ENCODE measurements at regions not wholly inside any gene's neighbourhood (a gene's known extent, or its start where the extent isn't known, plus 50 kb on each side); places are given as distances from the start of the nearest gene placed in this dataset.

DNA sequence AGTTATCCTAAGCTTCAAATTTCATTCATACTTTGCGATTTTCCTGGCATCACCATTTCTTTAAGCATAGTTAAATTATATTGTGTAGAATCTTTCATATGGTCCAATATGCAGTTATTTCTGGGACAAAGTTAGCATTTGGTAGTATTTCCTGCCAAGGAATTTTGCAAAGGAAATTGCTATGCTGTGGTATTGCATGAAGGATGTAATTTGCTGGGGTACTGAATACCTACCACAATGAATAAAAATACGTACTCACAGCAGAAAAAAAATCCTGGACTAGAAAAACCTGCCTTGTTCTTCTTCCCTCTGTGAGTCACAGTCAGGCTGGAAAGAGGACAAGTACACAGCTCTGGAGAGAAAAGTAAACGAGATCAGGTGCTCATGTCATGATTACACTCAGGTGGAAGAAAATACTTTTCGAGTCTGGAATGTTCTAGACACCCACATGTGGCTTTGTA lies 241.2 kb downstream of the PTBP2 start:
- DNase-seq (ENCODE audit: low spot score) = no peak
- H3K27ac ChIP-seq = no peak overlapping the region
- TF ChIP-seq, protein P1, sequence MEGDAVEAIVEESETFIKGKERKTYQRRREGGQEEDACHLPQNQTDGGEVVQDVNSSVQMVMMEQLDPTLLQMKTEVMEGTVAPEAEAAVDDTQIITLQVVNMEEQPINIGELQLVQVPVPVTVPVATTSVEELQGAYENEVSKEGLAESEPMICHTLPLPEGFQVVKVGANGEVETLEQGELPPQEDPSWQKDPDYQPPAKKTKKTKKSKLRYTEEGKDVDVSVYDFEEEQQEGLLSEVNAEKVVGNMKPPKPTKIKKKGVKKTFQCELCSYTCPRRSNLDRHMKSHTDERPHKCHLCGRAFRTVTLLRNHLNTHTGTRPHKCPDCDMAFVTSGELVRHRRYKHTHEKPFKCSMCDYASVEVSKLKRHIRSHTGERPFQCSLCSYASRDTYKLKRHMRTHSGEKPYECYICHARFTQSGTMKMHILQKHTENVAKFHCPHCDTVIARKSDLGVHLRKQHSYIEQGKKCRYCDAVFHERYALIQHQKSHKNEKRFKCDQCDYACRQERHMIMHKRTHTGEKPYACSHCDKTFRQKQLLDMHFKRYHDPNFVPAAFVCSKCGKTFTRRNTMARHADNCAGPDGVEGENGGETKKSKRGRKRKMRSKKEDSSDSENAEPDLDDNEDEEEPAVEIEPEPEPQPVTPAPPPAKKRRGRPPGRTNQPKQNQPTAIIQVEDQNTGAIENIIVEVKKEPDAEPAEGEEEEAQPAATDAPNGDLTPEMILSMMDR (IDR thresholded peaks at IDR 0.05) = no peak

DNA sequence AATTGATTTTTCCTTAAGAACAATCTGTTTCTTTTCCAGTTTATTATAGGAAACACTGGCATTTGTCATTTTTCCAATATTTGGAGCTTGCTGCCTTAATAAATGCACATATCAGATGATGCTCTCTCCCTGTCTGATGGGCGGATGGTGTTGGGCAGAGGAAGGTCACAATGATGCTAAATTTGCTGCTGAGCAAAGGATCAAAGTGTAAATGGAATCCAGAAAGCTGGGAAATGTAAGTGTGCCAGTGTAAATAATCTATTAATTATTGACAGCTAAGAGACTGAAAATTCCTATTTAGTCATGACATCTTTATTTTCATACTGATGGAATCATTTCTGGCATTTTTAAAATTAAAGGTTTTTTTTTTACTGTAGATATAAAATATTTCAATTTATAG lies 243.2 kb downstream of the PTBP2 start:
- Histone ChIP-seq H3K4me3 (no peak overlapping the region), H3K27ac (no peak overlapping the region)
- no peak for DNase-seq (ENCODE audit: low spot score)
- TF ChIP-seq, protein P1 (IDR thresholded peaks at IDR 0.05) = no peak

More for the DNA sequence above, 241.2 kb downstream of the PTBP2 start:
- no peak overlapping the region for H3K4me3 ChIP-seq

DNA sequence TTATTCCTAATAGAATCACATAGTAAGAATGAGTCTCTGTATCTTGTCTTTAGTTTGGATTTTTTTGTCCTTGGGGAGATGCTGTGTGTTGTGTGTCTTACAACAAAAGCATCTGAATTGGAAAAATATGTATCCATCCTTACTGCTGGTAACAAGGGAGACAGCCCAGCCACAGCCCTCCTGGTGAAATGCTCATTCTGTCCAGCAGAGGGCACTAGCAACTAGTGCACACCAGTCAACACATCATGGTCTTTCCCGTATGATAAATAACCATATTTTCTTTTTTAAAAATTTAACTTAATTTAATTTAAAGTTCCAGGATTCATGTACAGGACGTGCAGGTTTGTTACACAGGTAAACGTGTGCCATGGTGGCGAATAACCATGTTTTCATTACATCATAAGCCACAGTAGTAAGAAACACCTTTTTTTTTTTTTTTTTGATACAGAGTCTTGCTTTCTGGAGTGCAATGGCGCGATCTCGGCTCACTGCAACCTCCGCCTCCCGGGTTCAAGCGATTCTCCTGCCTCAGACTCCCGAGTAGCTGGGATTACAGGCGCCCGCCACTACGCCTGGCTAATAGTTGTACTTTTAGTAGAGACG lies 245.1 kb downstream of the PTBP2 start:
- Histone ChIP-seq H3K4me3 (peak overlapping the region; percentile 5), H3K27ac (no peak overlapping the region)
- TF ChIP-seq, protein P1 (IDR thresholded peaks at IDR 0.05) = peak; percentile 64
- no peak for DNase-seq (ENCODE audit: low spot score)

DNA sequence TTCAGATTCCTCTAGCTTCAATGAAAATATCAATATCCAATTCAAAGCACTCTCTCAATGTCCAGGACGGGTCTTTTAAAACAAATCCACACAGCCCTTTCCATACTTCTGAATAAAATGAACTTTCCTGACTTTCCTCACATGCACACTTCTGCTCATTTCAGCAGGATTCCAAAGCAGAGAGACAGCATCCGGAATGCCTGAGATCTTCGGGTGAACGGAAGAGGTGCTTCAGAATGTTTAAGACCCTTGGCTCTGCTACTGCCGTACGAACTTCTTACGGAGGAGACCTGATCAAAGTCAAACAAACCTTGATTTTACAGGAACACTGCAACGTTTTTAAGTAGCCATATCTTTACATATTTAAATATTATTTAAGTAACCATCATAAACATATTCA lies 245.7 kb downstream of the PTBP2 start:
- Histone ChIP-seq H3K27ac (no peak overlapping the region), H3K4me3 (no peak overlapping the region)
- DNase-seq (ENCODE audit: low spot score) = no peak
- TF ChIP-seq, protein P1 (IDR thresholded peaks at IDR 0.05) = no peak

DNA sequence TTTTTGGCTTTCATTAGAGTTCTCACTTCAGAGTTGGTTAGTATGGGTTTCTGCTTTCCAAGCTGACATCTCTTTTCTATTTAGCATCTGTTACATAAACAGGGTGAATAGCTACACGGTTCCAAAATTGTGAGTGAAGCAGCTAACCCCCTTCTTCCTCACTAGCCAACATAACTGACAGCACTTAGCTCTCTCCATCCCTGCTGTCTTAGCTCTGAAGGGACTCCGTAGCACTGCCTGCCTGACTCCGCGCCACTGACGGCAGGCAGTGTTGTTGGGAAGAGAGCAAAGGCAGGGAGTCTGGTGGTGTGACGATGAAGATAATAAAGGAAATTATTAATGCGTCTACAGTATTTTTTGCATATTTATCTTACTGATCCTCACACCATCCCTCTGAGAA lies 247.0 kb downstream of the PTBP2 start:
- no peak for DNase-seq (ENCODE audit: low spot score)
- TF ChIP-seq, protein P1 (IDR thresholded peaks at IDR 0.05) = no peak
- H3K27ac ChIP-seq = no peak overlapping the region
- H3K4me3 ChIP-seq = peak overlapping the region; percentile 14

DNA sequence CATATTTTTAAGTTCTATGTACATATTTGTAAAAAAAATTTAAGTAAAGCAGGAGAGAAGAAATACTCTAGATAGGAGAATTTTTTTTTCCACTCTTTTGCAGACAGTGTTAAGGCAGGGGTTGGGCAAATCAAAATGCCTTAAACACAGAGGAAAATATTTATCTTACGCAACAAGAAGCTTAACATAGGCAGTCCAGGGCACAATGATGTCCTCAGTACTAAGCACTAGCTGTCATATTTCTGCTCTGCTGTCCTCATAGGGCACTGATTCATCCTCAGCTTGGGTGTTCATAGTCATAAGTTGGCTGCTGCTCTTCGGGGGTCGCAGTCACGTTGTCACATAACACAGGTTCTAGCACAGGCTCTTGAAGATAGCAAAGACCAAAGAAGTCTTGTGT lies 247.4 kb downstream of the PTBP2 start:
- no peak overlapping the region for H3K27ac ChIP-seq
- TF ChIP-seq, protein P1 (IDR thresholded peaks at IDR 0.05) = no peak
- H3K4me3 ChIP-seq = no peak overlapping the region
- DNase-seq (ENCODE audit: low spot score) = no peak

DNA sequence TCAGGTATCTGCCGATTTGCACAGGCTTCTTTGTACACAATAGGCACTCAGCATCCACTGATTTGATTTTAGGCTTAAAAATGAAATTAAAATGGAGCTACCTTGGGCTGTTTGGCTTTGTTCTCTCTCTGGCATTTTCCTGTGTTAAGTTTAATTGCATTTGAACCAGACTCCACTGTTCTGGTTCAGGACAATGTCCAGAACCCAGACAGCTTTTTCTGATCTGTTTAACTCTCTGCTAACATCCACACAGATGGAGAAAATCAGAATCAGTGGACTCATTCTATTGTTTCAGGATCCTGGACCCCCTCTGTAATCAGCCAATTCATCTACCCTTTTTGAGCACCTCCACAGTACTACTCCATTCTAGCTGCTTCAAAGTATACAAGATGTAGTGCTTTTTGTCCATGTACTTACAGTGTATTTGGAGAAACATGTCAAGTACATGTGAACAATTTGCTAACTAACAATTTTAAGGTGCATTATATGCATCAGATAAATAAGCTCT lies 248.1 kb downstream of the PTBP2 start:
- H3K27ac ChIP-seq = no peak overlapping the region
- no peak for DNase-seq (ENCODE audit: low spot score)
- H3K4me3 ChIP-seq = no peak overlapping the region
- TF ChIP-seq, protein P1 (IDR thresholded peaks at IDR 0.05) = no peak

All from coronary artery (tissue), 2 donors.